Panc1 (cell line): ENCODE measurements at regions not wholly inside any gene's neighbourhood (a gene's known extent, or its start where the extent isn't known, plus 50 kb on each side); places are given as distances from the start of the nearest gene placed in this dataset.

Experiments
- ATAC-seq: fragments of 200-7000 bp; cut with Tn5 transposase; 2 replicates; pipeline ENCODE4 v1.9.1; 2020; ENCODE audit warnings: mild to moderate bottlenecking, moderate library complexity
- BruUV-seq: library from RNA; stranded (reverse); fragments of 400-500 nt; replicated peaks from 2 replicates; lab custom pipeline; 2021; lab: Mats Ljungman, UMichigan
- CTCF ChIA-PET: fragments of 300-600 bp; sonication (Branson Sonifier 250); formaldehyde crosslinking; loops from one replicate; lab custom pipeline; 2022; ENCODE audit warnings: antibody characterized with exemption; lab: Charles Lee
- POLR2A ChIA-PET: fragments of 300-600 bp; sonication (Branson Sonifier 250); formaldehyde crosslinking; loops from one replicate; lab custom pipeline; 2022; ENCODE audit warnings: antibody characterized with exemption; lab: Charles Lee
- DNase-seq: peaks from one replicate; pipeline ENCODE4 v3.0.0-alpha.2; 2010; ENCODE audit warnings: low read depth, low spot score
- H3K27ac ChIP-seq: 2 replicates; pipeline ENCODE4 v1.5.1; 2011; ENCODE audit warnings: mild to moderate bottlenecking, low read length, inconsistent platforms
- H3K27me3 ChIP-seq: fragments of 200-500 bp; sonication (Bioruptor generic); 2 replicates; pipeline ENCODE4 v1.6.0; 2014; ENCODE audit warnings: low read length, inconsistent platforms; ENCODE audit not compliant: control insufficient read depth, insufficient read depth
- H3K36me3 ChIP-seq: fragments of 200-500 bp; sonication (Bioruptor generic); 2 replicates; pipeline ENCODE4 v1.5.1; 2014; ENCODE audit warnings: inconsistent platforms, mild to moderate bottlenecking, low read length, moderate library complexity; ENCODE audit not compliant: control insufficient read depth, insufficient read depth
- H3K4me1 ChIP-seq: 2 replicates; pipeline ENCODE4 v1.5.1; 2011; ENCODE audit warnings: inconsistent platforms, mild to moderate bottlenecking, low read length, moderate library complexity; ENCODE audit not compliant: control insufficient read depth, insufficient read depth
- H3K4me3 ChIP-seq, 2 experiments: 2 replicates each; pipeline ENCODE4 v1.5.1; 2011 to 2012; ENCODE audit warnings: low read depth in 2 of 2, low read length in 2 of 2, mild to moderate bottlenecking in 2 of 2, inconsistent platforms in 1 of 2, moderate library complexity in 1 of 2
- H3K9me3 ChIP-seq: fragments of 200-500 bp; sonication (Bioruptor generic); 2 replicates; pipeline ENCODE4 v1.5.1; 2014; ENCODE audit warnings: low read depth, mild to moderate bottlenecking, inconsistent platforms, low read length, moderate library complexity; ENCODE audit not compliant: control insufficient read depth, insufficient read depth
- POLR2AphosphoS5 ChIP-seq: IDR thresholded peaks from 2 replicates; pipeline ENCODE4 v1.6.1; 2012; ENCODE audit warnings: mild to moderate bottlenecking, low read depth, low read length, moderate library complexity
- TCF7L2 ChIP-seq: IDR thresholded peaks from 2 replicates; pipeline ENCODE4 v1.6.1; 2011; ENCODE audit warnings: mild to moderate bottlenecking, low read depth, low read length, inconsistent platforms
- in situ Hi-C: cut with HindIII; loops from 2 replicates; pipeline ENCODE4 v1.10.0; 2016; ENCODE audit warnings: low sequenced_read_pairs, low pct_unique_long_range_greater_than_20kb
- intact Hi-C: fragments of 100-400 bp; cut with micrococcal nuclease; formaldehyde crosslinking; loops from one replicate; pipeline ENCODE4 v1.10.0; 2022; ENCODE audit not compliant: unreplicated experiment
- TF ChIP-seq, protein P1 (sequence below), 2 experiments: IDR thresholded peaks; 2 replicates each; pipeline ENCODE4 v1.6.1; 2011 to 2012; ENCODE audit warnings: low read depth in 2 of 2, control low read depth in 1 of 2, low read length in 1 of 2, mild to moderate bottlenecking in 1 of 2, moderate library complexity in 1 of 2; ENCODE audit not compliant: insufficient read depth in 1 of 2
- TF ChIP-seq, protein P2 (sequence below): fragments of 450-650 bp; IDR thresholded peaks from 2 replicates; pipeline ENCODE4 v1.5.1; 2017; ENCODE audit warnings: mild to moderate bottlenecking

DNA sequence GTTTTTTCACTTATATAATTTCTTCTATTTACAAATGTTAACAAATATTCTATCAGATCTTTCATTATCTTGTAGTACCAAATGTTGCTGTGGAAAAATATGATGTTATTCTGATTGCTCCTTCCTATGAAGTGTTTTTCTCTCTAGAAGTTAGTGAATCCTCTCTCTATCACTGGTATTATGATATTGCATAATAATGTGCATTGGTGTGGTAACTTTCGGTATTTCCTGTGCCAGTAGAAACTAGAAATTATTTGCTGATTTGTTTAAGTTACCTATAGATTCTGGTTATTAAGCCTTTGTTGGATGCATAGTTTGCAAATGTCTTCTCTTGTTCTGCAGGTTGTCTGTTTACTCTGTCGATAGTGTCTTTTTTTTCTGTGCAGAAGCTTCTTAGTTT lies 342.5 kb downstream of the CENPW start:
- Histone ChIP-seq H3K27me3 (no peaks in the 10 kb centered on the region), H3K4me1 (no peaks in the 10 kb centered on the region), H3K36me3 (no peaks in the 10 kb centered on the region), H3K4me3 (no peak overlapping the region), H3K27ac (no peak overlapping the region), H3K9me3 (0 out of 2 replicates have a peak, but pooled peaks cover 3% of the 10 kb centered on the region)
- ChIA-PET POLR2A (no interaction called here), CTCF (no interaction called here)
- TF ChIP-seq, protein P1, sequence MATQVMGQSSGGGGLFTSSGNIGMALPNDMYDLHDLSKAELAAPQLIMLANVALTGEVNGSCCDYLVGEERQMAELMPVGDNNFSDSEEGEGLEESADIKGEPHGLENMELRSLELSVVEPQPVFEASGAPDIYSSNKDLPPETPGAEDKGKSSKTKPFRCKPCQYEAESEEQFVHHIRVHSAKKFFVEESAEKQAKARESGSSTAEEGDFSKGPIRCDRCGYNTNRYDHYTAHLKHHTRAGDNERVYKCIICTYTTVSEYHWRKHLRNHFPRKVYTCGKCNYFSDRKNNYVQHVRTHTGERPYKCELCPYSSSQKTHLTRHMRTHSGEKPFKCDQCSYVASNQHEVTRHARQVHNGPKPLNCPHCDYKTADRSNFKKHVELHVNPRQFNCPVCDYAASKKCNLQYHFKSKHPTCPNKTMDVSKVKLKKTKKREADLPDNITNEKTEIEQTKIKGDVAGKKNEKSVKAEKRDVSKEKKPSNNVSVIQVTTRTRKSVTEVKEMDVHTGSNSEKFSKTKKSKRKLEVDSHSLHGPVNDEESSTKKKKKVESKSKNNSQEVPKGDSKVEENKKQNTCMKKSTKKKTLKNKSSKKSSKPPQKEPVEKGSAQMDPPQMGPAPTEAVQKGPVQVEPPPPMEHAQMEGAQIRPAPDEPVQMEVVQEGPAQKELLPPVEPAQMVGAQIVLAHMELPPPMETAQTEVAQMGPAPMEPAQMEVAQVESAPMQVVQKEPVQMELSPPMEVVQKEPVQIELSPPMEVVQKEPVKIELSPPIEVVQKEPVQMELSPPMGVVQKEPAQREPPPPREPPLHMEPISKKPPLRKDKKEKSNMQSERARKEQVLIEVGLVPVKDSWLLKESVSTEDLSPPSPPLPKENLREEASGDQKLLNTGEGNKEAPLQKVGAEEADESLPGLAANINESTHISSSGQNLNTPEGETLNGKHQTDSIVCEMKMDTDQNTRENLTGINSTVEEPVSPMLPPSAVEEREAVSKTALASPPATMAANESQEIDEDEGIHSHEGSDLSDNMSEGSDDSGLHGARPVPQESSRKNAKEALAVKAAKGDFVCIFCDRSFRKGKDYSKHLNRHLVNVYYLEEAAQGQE (IDR thresholded peaks at IDR 0.05; ENCODE audit: insufficient read depth in 1 of 2, low read depth in 2 of 2, low read length in 1 of 2) = no peak
- TF ChIP-seq TCF7L2 (no peak), POLR2AphosphoS5 (no peak)
- TF ChIP-seq, protein P2, sequence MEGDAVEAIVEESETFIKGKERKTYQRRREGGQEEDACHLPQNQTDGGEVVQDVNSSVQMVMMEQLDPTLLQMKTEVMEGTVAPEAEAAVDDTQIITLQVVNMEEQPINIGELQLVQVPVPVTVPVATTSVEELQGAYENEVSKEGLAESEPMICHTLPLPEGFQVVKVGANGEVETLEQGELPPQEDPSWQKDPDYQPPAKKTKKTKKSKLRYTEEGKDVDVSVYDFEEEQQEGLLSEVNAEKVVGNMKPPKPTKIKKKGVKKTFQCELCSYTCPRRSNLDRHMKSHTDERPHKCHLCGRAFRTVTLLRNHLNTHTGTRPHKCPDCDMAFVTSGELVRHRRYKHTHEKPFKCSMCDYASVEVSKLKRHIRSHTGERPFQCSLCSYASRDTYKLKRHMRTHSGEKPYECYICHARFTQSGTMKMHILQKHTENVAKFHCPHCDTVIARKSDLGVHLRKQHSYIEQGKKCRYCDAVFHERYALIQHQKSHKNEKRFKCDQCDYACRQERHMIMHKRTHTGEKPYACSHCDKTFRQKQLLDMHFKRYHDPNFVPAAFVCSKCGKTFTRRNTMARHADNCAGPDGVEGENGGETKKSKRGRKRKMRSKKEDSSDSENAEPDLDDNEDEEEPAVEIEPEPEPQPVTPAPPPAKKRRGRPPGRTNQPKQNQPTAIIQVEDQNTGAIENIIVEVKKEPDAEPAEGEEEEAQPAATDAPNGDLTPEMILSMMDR = no peak
- intact Hi-C loops = no loop called here
- no peak for DNase-seq
- ATAC-seq = no peak
- no TSS peak for BruUV-seq
- in situ Hi-C loops = no loop called here

DNA sequence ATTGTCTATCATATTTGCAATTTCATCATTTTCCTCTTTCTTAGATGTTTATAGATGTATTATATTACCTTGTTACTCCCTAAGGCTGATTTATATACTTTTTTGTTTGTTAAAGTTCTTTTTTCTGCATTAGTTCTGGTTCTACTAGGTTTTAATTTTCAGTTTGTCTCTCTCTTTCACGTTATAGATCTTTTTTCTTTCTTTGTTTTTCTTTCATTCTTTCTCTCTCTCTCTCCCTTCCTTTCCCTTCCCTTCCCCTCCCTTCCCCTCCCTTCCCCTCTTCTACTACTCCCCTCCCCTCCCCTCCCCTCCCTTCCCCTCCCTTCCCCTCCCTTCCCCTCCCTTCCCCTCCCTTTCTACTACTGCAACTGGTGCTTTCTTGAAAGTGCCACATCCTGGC lies 345.3 kb downstream of the CENPW start:
- POLR2A ChIA-PET = no interaction called here
- Histone ChIP-seq H3K9me3 (0 out of 2 replicates have a peak, but pooled peaks cover 3% of the 10 kb centered on the region), H3K4me3 (no peak overlapping the region), H3K27me3 (no peaks in the 10 kb centered on the region), H3K27ac (no peak overlapping the region), H3K4me1 (no peaks in the 10 kb centered on the region), H3K36me3 (no peaks in the 10 kb centered on the region)
- intact Hi-C loops (no loop called here), in situ Hi-C loops (no loop called here)
- CTCF ChIA-PET = no interaction called here
- TF ChIP-seq, protein P1 (IDR thresholded peaks at IDR 0.05; ENCODE audit: insufficient read depth in 1 of 2, low read depth in 2 of 2, low read length in 1 of 2) = no peak
- no peak for TF ChIP-seq TCF7L2
- TF ChIP-seq POLR2AphosphoS5 = no peak
- TF ChIP-seq, protein P2 = no peak
- ATAC-seq (no peak), DNase-seq (no peak)
- no TSS peak for BruUV-seq
